GM21367 (cell line): ENCODE measurements at regions not wholly inside any gene's neighbourhood (a gene's known extent, or its start where the extent isn't known, plus 50 kb on each side); places are given as distances from the start of the nearest gene placed in this dataset.

ENCODE experiments used
- ATAC-seq: cut with Tn5 transposase; IDR thresholded peaks from one replicate; pipeline ENCODE4 v1.9.1; 2021; ENCODE audit not compliant: unreplicated experiment

GRCh38 chr16:6165330-6165979 is 1067.9 kb upstream of the EEF2KMT start:
- no peak for ATAC-seq

GRCh38 chr16:6160871-6161270 is 1063.3 kb upstream of the EEF2KMT start:
- no peak for ATAC-seq

DNA sequence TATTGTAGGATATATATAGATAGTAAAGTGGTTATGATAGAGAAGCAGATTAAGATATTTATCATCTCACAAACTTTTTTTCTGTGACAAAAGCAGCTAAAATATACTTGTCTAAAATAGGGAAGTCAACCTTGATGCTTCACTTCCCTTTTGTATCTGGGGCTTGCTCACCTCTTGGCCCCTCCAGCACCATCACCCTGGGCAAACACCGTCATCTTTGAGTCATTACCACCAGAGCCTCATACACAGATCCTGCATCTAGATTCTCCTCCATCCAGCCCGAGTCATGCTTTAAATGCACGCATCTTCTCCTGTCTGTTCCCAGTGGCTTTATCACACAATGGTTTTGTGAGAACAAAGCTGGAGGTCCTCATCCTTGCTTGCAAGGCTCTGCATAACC is 1062.7 kb upstream of the EEF2KMT start:
- no peak for ATAC-seq

- ATAC-seq, result no peak
Observed at GRCh38 chr16:6157806-6158205, 1060.2 kb upstream of the EEF2KMT start.

- no peak for ATAC-seq
Observed at GRCh38 chr16:6155271-6155670, 1057.7 kb upstream of the EEF2KMT start.

DNA sequence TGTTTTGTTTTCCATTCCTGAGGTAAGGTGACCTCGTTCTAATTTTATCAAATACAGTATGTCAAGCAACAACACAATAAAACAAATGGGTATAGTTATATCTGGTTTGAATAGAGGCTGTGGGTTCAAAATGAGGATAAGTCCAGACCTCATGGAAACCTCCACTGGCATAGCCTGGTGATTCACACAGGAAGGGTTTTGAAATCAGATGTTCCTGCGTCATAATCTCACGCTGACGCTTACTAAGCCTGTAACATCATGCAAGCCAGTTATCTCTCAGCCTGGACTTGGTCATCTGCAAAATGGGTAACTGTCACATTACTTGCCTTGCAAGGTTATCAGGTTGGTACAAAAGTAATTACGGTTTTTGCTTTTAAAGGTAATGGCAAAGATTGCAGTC is 1056.3 kb upstream of the EEF2KMT start:
- ATAC-seq, result no peak

DNA sequence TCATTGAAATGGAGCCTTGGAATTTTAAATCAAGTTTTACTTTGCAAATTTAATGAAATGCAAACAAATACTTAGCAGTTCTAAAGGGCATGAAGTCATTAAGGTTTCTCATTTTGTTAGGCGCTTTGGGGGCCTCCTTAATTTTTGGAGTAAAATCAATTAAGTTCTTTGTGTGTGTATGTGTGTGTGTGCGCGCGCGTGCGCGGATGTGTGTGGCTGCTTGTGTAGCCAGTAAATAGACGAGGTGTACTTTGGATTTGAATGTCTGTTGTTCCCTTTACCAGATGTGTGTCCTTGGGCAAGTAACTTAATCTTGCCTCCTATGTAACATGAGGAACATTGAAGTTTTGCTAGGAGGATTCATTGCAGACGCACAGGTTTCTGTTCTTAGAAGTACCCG is 1051.4 kb upstream of the EEF2KMT start:
- ATAC-seq, result no peak

DNA sequence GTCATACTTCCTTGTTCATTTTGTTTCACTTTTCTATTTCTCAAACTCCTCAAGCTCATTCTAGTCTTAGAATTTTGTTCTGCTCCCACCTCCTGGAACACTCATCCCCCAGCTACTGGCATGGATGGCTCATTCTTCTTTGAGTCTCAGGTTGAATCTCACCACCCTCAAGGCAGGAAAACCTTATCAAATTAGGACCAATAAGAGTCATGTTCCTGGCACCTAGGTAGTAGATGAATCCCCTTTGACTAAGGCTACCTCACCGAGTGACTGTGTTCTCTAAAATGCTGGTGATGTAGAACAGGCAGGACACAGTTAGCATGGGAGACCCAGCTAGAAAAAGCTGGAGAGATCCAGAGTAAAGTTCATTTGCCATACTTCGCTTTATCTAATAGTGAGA is 1050.8 kb upstream of the EEF2KMT start:
- ATAC-seq, result no peak

DNA sequence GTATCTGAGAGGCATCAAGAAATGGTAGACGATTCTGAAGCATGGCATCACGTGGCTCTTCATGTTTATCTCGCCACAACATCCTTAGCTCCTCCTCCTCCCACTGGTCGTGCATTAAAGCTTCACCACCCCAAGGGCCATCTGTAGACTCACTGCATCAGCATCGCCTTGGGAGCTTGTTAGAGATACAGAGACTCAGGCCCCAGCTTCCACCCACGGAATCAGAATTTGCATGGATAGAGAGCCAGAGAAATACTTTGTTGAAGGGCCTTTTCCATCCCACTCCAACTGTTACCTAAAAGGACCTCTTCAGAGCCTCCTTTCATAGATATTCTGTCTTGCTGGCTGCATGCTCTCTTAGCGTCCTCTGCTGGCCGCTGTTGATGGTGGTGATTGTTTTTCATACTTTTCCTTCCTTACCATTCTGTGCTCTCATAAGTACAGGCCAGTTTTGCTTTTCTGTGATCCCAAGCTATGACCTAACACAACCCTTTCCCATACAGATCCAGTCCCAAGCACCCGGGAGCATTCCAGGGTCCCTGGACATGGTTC is 1049.4 kb upstream of the EEF2KMT start:
- no peak for ATAC-seq

DNA sequence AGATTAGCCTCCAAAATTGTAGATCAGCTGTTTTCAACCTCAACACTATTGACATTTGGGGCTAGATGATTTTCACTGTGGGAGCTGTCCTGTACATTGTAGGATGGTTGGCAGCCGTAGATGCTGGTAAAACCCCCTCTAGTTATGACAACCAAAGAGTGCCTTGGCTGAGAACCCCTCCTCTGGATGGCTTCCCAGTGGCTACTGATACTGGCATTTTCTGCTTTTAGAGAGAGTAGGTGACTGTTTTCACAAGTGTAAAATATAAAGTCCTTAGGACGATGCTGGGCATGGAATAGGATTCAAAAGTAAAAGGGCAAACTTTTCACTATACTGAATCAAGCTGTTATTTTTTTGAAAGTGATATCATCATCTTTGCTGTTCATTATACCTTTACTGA is 1048.8 kb upstream of the EEF2KMT start:
- no peak for ATAC-seq

- ATAC-seq, result no peak
Observed at GRCh38 chr16:6144463-6144862, 1046.9 kb upstream of the EEF2KMT start.

DNA sequence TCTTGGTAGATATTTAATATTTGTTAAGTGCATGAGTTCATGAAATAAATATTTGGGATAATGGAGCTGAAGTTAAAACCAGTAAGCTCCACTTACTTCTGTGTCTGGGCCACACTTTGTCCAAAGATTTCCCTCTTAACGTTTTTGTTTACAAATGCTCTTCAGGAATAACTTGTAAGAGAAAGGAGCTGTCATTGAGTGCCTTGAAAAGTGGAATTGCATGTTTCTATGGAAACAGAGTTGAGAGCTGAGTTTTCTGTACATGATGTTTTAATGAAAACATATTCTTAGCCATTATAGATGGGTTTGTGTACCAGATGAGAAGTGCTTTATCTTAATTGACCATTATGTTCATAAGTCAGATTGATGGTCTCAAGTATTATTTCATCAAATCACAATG is 1045.4 kb upstream of the EEF2KMT start:
- no peak for ATAC-seq

DNA sequence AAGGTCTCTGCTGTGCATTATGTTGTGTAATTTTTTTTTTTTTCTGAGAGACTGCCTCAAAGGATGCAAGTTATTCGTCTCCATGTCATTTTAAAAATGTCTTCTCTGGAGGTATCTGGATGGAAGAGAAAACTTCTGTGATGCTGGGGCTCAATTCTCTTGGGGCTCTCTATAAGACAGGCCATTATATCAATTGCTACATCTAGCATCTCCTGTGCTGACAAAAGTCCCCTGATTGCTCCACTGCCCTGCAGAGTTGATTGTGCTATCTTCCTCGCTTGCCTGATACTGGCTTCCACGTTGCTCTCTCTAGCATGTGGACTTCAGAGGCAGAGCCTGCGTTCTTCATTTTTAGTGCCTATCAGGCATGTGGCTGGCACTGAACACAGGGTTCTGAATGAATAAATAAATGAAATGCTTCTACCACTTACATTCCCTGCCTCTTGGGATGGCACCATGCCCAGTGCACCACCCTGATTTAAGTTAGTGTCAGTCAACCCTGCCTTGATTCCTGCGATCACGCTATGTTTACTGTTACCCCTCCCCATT is 1035.5 kb upstream of the EEF2KMT start:
- ATAC-seq, result no peak

- no peak for ATAC-seq
Observed at GRCh38 chr16:6132121-6132520, 1034.5 kb upstream of the EEF2KMT start.

GRCh38 chr16:6131526-6132050 is 1034.0 kb upstream of the EEF2KMT start:
- no peak for ATAC-seq

DNA sequence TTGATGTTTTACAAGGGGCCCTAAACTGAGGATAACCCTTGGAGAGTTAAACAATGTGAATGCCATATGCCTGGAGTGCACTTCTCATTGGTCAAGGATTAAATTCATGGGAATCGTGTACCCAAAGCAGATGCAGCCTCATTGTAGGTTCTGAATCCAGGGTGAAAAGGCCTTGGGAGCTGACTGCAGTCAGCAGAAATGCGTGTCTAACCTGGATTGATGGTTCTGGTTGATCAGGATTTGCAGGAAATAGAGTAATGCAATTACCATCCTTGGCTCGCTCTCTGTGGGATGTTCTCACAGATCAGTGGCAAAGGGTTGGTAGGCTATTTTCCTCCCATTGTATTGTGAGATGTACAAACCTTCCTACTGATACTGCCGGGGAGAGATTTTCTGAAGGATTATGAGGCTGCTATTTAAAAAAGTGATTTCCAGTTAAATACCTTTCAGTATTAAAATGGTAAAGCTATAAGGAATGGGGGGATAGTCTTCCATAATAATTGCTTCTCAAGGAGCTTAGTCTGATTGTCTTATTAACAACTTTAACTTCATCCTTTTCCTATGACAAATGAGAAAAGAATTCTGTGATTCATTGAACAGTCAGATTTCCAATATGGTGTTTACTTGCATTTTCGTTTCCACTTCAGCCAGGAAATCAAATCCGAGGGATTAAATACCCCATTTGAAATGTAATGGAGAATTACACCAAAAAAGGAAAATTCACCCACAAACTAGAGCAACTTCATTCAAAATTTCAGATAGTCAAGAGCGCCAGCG is 1028.1 kb upstream of the EEF2KMT start:
- ATAC-seq, result no peak

GRCh38 chr16:6124136-6124535 is 1026.5 kb upstream of the EEF2KMT start:
- no peak for ATAC-seq

DNA sequence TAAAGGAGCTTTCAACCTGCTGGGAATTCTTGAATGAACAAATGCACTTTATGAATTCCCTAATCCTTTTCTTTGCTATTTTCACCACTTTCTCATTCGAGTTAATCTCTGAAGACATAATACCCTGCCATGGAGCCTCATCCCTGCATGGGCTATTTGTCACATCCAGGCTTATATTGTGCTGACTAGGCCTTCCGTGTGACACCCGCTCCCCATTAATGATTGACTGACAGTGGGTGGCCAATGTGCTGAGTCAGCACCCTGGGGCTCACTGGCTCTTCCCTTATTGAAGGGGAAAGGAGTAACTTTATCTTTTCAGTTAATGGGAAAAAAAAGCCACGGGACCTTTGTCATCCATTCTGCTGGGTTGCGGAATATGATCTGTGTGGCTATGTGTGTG is 1024.8 kb upstream of the EEF2KMT start:
- ATAC-seq, result no peak

DNA sequence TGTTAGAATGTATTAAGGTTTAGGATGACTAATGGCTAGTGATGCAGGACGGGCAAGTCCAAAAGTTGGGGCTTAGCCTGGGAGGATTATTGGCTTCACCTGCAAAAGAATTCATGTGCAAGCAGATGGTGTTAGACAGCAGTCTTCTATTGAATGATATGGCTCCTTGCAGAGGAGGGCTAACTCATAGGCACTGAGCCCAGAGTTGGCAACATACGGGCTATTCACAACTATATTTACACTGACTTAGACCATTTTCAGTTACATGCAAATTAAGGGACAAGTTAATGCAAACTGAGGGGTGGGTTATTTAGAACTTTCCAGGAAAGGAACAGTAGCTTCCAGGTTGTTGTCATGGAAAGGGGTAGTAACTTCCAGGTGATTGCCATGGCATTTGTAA is 1017.1 kb upstream of the EEF2KMT start:
- no peak for ATAC-seq

GRCh38 chr16:6113749-6114148 is 1016.2 kb upstream of the EEF2KMT start:
- ATAC-seq, result no peak

DNA sequence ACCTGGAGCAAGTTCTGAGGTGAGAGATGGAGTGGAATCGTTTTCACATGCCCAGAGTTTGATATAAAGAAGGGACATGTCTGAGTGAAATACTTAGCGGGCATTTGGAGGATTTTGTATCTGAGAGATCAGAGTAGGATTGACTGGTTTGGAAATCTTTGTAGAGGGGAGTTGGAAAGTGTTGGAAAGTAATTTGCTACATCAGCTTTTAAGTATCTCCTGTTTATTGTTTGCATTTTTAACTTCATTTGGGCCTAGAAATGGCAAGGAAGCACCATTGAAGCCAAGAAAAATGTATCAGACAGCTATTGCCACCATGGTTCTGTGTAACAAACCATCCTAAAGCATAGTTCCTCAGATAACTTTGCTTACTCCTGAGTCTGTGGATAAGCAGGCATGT is 1015.1 kb upstream of the EEF2KMT start:
- ATAC-seq, result no peak

- no peak for ATAC-seq
Observed at GRCh38 chr16:6111390-6111789, 1013.8 kb upstream of the EEF2KMT start.
